Stimulated activated CD4-positive, alpha-beta T cell treated with anti-CD3 and anti-CD28 coated beads, Interleukin-1b, Interleukin-23, amount 100 ng/mL, for 24 hours (primary cell): ENCODE measurements at regions not wholly inside any gene's neighbourhood (a gene's known extent, or its start where the extent isn't known, plus 50 kb on each side); places are given as distances from the start of the nearest gene placed in this dataset.

Experiments
- DNase-seq, 4 experiments: peaks; one replicate each; pipeline ENCODE4 v3.0.0-alpha.2; 2020; ENCODE audit warnings: low read depth in 4 of 4, low spot score in 1 of 4

- DNase-seq = no peak
Observed at GRCh38 chr5:3811116-3811515, 215.5 kb downstream of the IRX1 start.

- no peak for DNase-seq
Observed at GRCh38 chr5:3818624-3819023, 223.0 kb downstream of the IRX1 start.

- no peak for DNase-seq
Observed at GRCh38 chr5:3825531-3826451, 230.2 kb downstream of the IRX1 start.

GRCh38 chr5:3827624-3828023, 232.0 kb downstream of the IRX1 start:
- DNase-seq = no peak

- no peak for DNase-seq
Observed at GRCh38 chr5:3828761-3829160, 233.1 kb downstream of the IRX1 start.

GRCh38 chr5:3833566-3833965, 237.9 kb downstream of the IRX1 start:
- DNase-seq = no peak

GRCh38 chr5:3835811-3836210, 240.2 kb downstream of the IRX1 start:
- DNase-seq = no peak

GRCh38 chr5:3836528-3836927, 240.9 kb downstream of the IRX1 start:
- DNase-seq = no peak

GRCh38 chr5:3837506-3837905, 241.9 kb downstream of the IRX1 start:
- no peak for DNase-seq

GRCh38 chr5:3839151-3839550, 243.5 kb downstream of the IRX1 start:
- no peak for DNase-seq

- no peak for DNase-seq
Observed at GRCh38 chr5:3842591-3842990, 247.0 kb downstream of the IRX1 start.

GRCh38 chr5:3843706-3844105, 248.1 kb downstream of the IRX1 start:
- DNase-seq = no peak

GRCh38 chr5:3844266-3844665, 248.6 kb downstream of the IRX1 start:
- no peak for DNase-seq

- DNase-seq = no peak
Observed at GRCh38 chr5:3845230-3845629, 249.6 kb downstream of the IRX1 start.

- no peak for DNase-seq
Observed at GRCh38 chr5:3852161-3852916, 256.7 kb downstream of the IRX1 start.

- DNase-seq = no peak
Observed at GRCh38 chr5:3853362-3853761, 257.7 kb downstream of the IRX1 start.

GRCh38 chr5:3854188-3854821, 258.7 kb downstream of the IRX1 start:
- no peak for DNase-seq

GRCh38 chr5:3856036-3856435, 260.4 kb downstream of the IRX1 start:
- no peak for DNase-seq

GRCh38 chr5:3858524-3858923, 262.9 kb downstream of the IRX1 start:
- DNase-seq = no peak

GRCh38 chr5:3862906-3863305, 267.3 kb downstream of the IRX1 start:
- no peak for DNase-seq

- no peak for DNase-seq
Observed at GRCh38 chr5:3875144-3875543, 279.5 kb downstream of the IRX1 start.

- no peak for DNase-seq
Observed at GRCh38 chr5:3878267-3878666, 282.6 kb downstream of the IRX1 start.
